IMR-90 (cell line): ENCODE measurements at regions not wholly inside any gene's neighbourhood (a gene's known extent, or its start where the extent isn't known, plus 50 kb on each side); places are given as distances from the start of the nearest gene placed in this dataset.
"Not testable (repeated sequence)": the region's sequence is repeated elsewhere in the genome, so short reads cannot be mapped to it uniquely, and the experiment has no call there.

Experiments
- BHLHE40 ChIP-seq: fragments of 150-350 bp; IDR thresholded peaks from 2 replicates; pipeline ENCODE4 v1.6.1; 2016; ENCODE audit warnings: mild to moderate bottlenecking, low read depth, low read length
- CEBPB ChIP-seq: IDR thresholded peaks from 2 replicates; pipeline ENCODE4 v1.6.1; 2012; ENCODE audit warnings: low read depth, low read length, improper control_type of control experiment
- CTCF ChIP-seq: conservative IDR thresholded peaks from 2 replicates; pipeline ENCODE4 v1.5.1; 2012; ENCODE audit warnings: mild to moderate bottlenecking, low read depth, low read length, improper control_type of control experiment
- ELK1 ChIP-seq: fragments of 150-350 bp; IDR thresholded peaks from 2 replicates; pipeline ENCODE4 v1.6.1; 2016; ENCODE audit warnings: low read depth, mild to moderate bottlenecking, low read length, moderate library complexity, borderline replicate concordance
- MAZ ChIP-seq: IDR thresholded peaks from 2 replicates; pipeline ENCODE4 v1.6.1; 2012; ENCODE audit warnings: low read depth, mild to moderate bottlenecking, low read length, improper control_type of control experiment, moderate library complexity, borderline replicate concordance
- MXI1 ChIP-seq: IDR thresholded peaks from 2 replicates; pipeline ENCODE4 v1.6.1; 2012; ENCODE audit warnings: low read depth, mild to moderate bottlenecking, low read length, moderate library complexity, borderline replicate concordance
- NFE2L2 ChIP-seq: fragments of 150-350 bp; IDR thresholded peaks from 2 replicates; pipeline ENCODE4 v1.6.1; 2016; ENCODE audit warnings: low read depth, mild to moderate bottlenecking, low read length
- POLR2A ChIP-seq: IDR thresholded peaks from 2 replicates; pipeline ENCODE4 v1.6.1; 2012; ENCODE audit warnings: mild to moderate bottlenecking, low read depth, low read length
- RAD21 ChIP-seq: IDR thresholded peaks from 2 replicates; pipeline ENCODE4 v1.6.1; 2012; ENCODE audit warnings: low read length, improper control_type of control experiment
- RCOR1 ChIP-seq: IDR thresholded peaks from 2 replicates; pipeline ENCODE4 v1.6.1; 2012; ENCODE audit warnings: mild to moderate bottlenecking, low read length, improper control_type of control experiment; ENCODE audit not compliant: insufficient replicate concordance
- RFX5 ChIP-seq: IDR thresholded peaks from 2 replicates; pipeline ENCODE4 v1.8.0; 2012; ENCODE audit warnings: low read depth, mild to moderate bottlenecking, low read length, moderate library complexity
- SMC3 ChIP-seq: fragments of 150-350 bp; IDR thresholded peaks from 2 replicates; pipeline ENCODE4 v1.6.1; 2016; ENCODE audit warnings: low read depth, mild to moderate bottlenecking, antibody characterized with exemption, low read length, moderate library complexity

GRCh38 chr2:238514024-238514423 lies 87.3 kb downstream of the ASB1 start:
- TF ChIP-seq CTCF, MXI1, RCOR1, CEBPB, RFX5, MAZ, NFE2L2, SMC3, POLR2A, BHLHE40, ELK1, RAD21: not testable (repeated sequence)
